ENCODE measurements at regions not wholly inside any gene's neighbourhood (a gene's known extent, or its start where the extent isn't known, plus 50 kb on each side); places are given as distances from the start of the nearest gene placed in this dataset.

GRCh38 chr10:59454171-59454919 lies 92.0 kb upstream of the FAM13C start:
- TF ChIP-seq CTCF (IDR thresholded peaks at IDR 0.05; ENCODE audit: poor library complexity, severe bottlenecking) (no peak), POLR2AphosphoS5 (IDR thresholded peaks at IDR 0.05) (peak; percentile 70), REST (IDR thresholded peaks at IDR 0.05; ENCODE audit: borderline replicate concordance) (no peak), EP300 (conservative IDR thresholded peaks at IDR 0.05; ENCODE audit: poor library complexity, severe bottlenecking) (peak; percentile 83), MXI1 (conservative IDR thresholded peaks at IDR 0.05; ENCODE audit: poor library complexity, severe bottlenecking) (no peak), RAD21 (conservative IDR thresholded peaks at IDR 0.05) (no peak), TAF1 (IDR thresholded peaks at IDR 0.05; ENCODE audit: low read depth) (no peak), SMC3 (conservative IDR thresholded peaks at IDR 0.05; ENCODE audit: poor library complexity) (no peak)

Data from neural cell (in vitro differentiated cells).